ENCODE measurements at regions not wholly inside any gene's neighbourhood (a gene's known extent, or its start where the extent isn't known, plus 50 kb on each side); places are given as distances from the start of the nearest gene placed in this dataset.

DNA sequence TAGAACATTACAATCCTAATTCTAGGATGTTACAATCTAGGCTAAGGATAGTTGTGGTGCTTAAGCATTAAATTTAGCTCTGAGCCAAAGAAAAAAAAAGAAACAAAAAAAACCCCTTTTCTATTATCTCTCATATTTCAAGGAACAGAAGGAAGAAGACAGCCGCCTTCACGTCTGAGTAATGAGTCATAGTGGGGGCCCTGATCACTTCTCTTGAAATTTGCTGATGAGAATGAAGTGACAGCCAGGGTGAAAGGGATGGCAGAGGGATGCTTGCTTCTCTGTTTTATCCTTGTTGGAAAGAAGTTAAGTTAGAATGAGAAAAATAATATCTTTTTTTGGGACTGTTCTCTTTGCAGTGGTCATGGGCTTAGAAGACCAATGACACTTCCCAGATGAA, 82.6 kb upstream of the MPHOSPH6 start:
- intact Hi-C loops (cut with DNase I): no loop called here
- Histone ChIP-seq H3K4me1 (ENCODE audit: insufficient read depth) (no peaks in the 10 kb centered on the region), H3K4me3 (no peak overlapping the region), H3K27ac (no peak overlapping the region), H3K36me3 (no peaks in the 10 kb centered on the region), H3K27me3 (no peaks in the 10 kb centered on the region), H3K9me3 (no peaks in the 10 kb centered on the region)
- TF ChIP-seq, protein P1, sequence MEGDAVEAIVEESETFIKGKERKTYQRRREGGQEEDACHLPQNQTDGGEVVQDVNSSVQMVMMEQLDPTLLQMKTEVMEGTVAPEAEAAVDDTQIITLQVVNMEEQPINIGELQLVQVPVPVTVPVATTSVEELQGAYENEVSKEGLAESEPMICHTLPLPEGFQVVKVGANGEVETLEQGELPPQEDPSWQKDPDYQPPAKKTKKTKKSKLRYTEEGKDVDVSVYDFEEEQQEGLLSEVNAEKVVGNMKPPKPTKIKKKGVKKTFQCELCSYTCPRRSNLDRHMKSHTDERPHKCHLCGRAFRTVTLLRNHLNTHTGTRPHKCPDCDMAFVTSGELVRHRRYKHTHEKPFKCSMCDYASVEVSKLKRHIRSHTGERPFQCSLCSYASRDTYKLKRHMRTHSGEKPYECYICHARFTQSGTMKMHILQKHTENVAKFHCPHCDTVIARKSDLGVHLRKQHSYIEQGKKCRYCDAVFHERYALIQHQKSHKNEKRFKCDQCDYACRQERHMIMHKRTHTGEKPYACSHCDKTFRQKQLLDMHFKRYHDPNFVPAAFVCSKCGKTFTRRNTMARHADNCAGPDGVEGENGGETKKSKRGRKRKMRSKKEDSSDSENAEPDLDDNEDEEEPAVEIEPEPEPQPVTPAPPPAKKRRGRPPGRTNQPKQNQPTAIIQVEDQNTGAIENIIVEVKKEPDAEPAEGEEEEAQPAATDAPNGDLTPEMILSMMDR (IDR thresholded peaks at IDR 0.05): no peak
- TF ChIP-seq POLR2A (IDR thresholded peaks at IDR 0.05) (no peak), EP300 (IDR thresholded peaks at IDR 0.05) (no peak)
- DNase-seq: no peak
- 41 to 56% (median 46%) methylated on average over 2 of the region's 2 CpGs for WGBS, 3 donors

DNA sequence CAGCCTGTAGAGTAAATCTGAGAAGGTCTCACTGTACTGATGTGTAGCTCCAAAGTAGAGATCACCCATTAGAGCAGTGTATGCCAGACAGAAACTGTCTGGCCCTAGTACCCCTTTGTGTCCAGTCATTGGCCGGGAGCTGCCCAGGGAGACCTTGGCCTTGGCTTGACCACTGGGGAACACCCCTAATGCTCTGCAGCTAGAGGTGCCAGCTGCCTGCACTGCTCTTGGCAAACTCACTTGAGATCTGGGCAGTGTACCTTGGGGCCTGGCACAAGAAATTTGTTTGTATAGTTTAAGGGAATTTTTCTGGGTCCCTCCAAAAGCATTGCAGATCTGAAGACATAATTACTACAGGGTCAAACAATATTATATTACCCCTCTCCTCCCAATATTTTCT, 78.7 kb upstream of the MPHOSPH6 start:
- Histone ChIP-seq H3K36me3 (no peaks in the 10 kb centered on the region), H3K4me1 (ENCODE audit: insufficient read depth) (no peaks in the 10 kb centered on the region), H3K27me3 (no peaks in the 10 kb centered on the region), H3K27ac (no peak overlapping the region), H3K4me3 (no peak overlapping the region), H3K9me3 (no peaks in the 10 kb centered on the region)
- DNase-seq: no peak
- intact Hi-C loops (cut with DNase I): no loop called here
- TF ChIP-seq, protein P1 (IDR thresholded peaks at IDR 0.05): no peak
- TF ChIP-seq POLR2A (IDR thresholded peaks at IDR 0.05): no peak
- TF ChIP-seq EP300 (IDR thresholded peaks at IDR 0.05): no peak
- WGBS, 3 donors: 50 to 75% (median 51%) methylated on average over 1 of the region's 1 CpG

- intact Hi-C loops (cut with DNase I): no loop called here
- Histone ChIP-seq H3K36me3 (no peaks in the 10 kb centered on the region), H3K27ac (no peak overlapping the region), H3K4me3 (no peak overlapping the region), H3K9me3 (no peaks in the 10 kb centered on the region), H3K4me1 (ENCODE audit: insufficient read depth) (no peaks in the 10 kb centered on the region), H3K27me3 (no peaks in the 10 kb centered on the region)
- no peak for TF ChIP-seq POLR2A (IDR thresholded peaks at IDR 0.05)
- TF ChIP-seq EP300 (IDR thresholded peaks at IDR 0.05): no peak
- TF ChIP-seq, protein P1 (IDR thresholded peaks at IDR 0.05): no peak
- DNase-seq: no peak
- 51 to 76% (median 68%) methylated on average over 5 of the region's 5 CpGs for WGBS, 3 donors
Measured at GRCh38 chr16:82248012-82248656, 78.1 kb upstream of the MPHOSPH6 start.

- Histone ChIP-seq H3K4me3 (no peak overlapping the region), H3K9me3 (no peaks in the 10 kb centered on the region), H3K36me3 (no peaks in the 10 kb centered on the region), H3K27ac (no peak overlapping the region), H3K27me3 (no peaks in the 10 kb centered on the region), H3K4me1 (ENCODE audit: insufficient read depth) (no peaks in the 10 kb centered on the region)
- DNase-seq: no peak
- 88 to 90% (median 88%) methylated on average over 9 of the region's 9 CpGs for WGBS, 3 donors
- intact Hi-C loops (cut with DNase I): no loop called here
- TF ChIP-seq POLR2A (IDR thresholded peaks at IDR 0.05): no peak
- TF ChIP-seq EP300 (IDR thresholded peaks at IDR 0.05): no peak
- TF ChIP-seq, protein P1 (IDR thresholded peaks at IDR 0.05): no peak
Measured at GRCh38 chr16:82242201-82242600, 72.2 kb upstream of the MPHOSPH6 start.
